Skeletal muscle satellite cell (primary cell): ENCODE measurements at regions not wholly inside any gene's neighbourhood (a gene's known extent, or its start where the extent isn't known, plus 50 kb on each side); places are given as distances from the start of the nearest gene placed in this dataset.

Source experiments
- H3K27me3 ChIP-seq: 2 replicates; pipeline ENCODE4 v1.7.0; 2013; ENCODE audit warnings: low read length; ENCODE audit not compliant: control insufficient read depth, insufficient read depth
- H3K36me3 ChIP-seq: 2 replicates; pipeline ENCODE4 v1.7.0; 2013; ENCODE audit warnings: mild to moderate bottlenecking, control low read depth, low read length; ENCODE audit not compliant: insufficient read depth
- H3K4me1 ChIP-seq: 2 replicates; pipeline ENCODE4 v1.7.0; 2013; ENCODE audit warnings: low read length; ENCODE audit not compliant: control insufficient read depth, insufficient read depth
- H3K4me2 ChIP-seq: 2 replicates; pipeline ENCODE4 v1.7.0; 2013; ENCODE audit warnings: mild to moderate bottlenecking, low read length
- H3K4me3 ChIP-seq: 2 replicates; pipeline ENCODE4 v1.7.0; 2013; ENCODE audit warnings: low read length
- H3K9ac ChIP-seq: 2 replicates; pipeline ENCODE4 v1.7.0; 2013; ENCODE audit warnings: mild to moderate bottlenecking, low read depth, low read length, moderate library complexity
- H3K9me3 ChIP-seq: replicated peaks from 2 replicates; pipeline ENCODE4 v1.7.0; 2013; ENCODE audit warnings: mild to moderate bottlenecking, control low read depth, low read length

GRCh38 chr16:54446639-54447038 is 160.1 kb upstream of the IRX3 start:
- H3K4me3 ChIP-seq = no peak overlapping the region
- H3K36me3 ChIP-seq = no peaks in the 10 kb centered on the region
- H3K9ac ChIP-seq = peak overlapping the region; percentile 34
- H3K4me2 ChIP-seq = peak overlapping the region; percentile 34
- H3K27me3 ChIP-seq = no peaks in the 10 kb centered on the region
- peaks cover 29% of the 10 kb centered on the region for H3K4me1 ChIP-seq
- H3K9me3 ChIP-seq = peaks cover 3% of the 10 kb centered on the region

DNA sequence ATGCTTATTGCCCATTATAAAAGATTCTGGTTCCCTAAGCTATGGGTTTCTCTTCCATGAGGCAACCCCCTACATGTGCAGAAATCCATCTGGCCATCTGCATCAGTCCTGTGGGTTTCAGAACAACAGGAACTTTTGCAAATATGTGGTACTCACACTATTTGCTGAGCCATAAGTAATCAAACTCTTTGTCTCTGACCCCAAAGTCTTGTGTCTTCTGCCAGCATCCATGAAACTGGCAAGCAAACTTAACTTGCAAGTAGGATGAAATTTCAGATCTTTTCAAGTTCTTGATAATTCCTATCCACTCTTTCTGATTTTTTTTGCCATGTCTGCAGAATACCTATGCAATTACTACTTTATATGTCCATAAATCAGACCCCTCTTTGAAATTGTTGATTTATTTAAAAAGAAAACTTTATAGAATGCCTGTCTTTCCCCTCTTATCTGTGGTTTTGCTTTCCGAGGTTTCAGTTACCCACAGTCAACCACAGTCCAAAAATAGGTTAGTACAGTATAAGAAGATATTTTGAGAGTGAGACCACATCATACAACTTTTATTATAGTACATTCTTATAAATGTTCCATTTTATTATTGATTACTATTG is 158.4 kb upstream of the IRX3 start:
- H3K4me2 ChIP-seq = no peak overlapping the region
- peaks cover 29% of the 10 kb centered on the region for H3K4me1 ChIP-seq
- no peaks in the 10 kb centered on the region for H3K36me3 ChIP-seq
- no peaks in the 10 kb centered on the region for H3K27me3 ChIP-seq
- no peak overlapping the region for H3K9ac ChIP-seq
- peaks cover 3% of the 10 kb centered on the region for H3K9me3 ChIP-seq
- H3K4me3 ChIP-seq = no peak overlapping the region

DNA sequence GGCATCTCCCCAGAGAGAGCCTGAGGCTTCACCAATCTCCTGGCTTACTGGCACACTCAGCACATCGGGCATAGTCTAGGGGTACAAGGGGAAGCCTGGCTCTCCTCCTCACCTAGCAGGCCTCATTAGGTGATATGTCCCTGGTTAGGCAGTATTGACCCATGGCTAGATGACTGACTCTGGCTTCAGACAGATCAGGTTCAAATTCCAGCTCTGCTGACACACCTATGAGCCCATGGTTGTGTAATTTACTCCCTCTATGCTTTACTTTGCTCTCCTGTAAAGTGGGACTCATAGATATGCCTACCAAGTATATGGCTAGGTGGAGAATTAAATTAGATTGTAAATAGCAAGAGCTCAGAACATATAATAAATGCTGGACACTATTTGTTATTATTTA is 157.3 kb upstream of the IRX3 start:
- H3K4me3 ChIP-seq = no peak overlapping the region
- H3K4me2 ChIP-seq = no peak overlapping the region
- H3K36me3 ChIP-seq = no peaks in the 10 kb centered on the region
- H3K27me3 ChIP-seq = peaks cover 3% of the 10 kb centered on the region
- peaks cover 3% of the 10 kb centered on the region for H3K9me3 ChIP-seq
- H3K9ac ChIP-seq = no peak overlapping the region
- H3K4me1 ChIP-seq = peaks cover 29% of the 10 kb centered on the region

GRCh38 chr16:54443352-54443751 is 156.8 kb upstream of the IRX3 start:
- Histone ChIP-seq H3K4me3 (no peak overlapping the region), H3K9ac (no peak overlapping the region), H3K4me2 (no peak overlapping the region), H3K9me3 (peaks cover 3% of the 10 kb centered on the region), H3K27me3 (peaks cover 3% of the 10 kb centered on the region), H3K4me1 (peaks cover 25% of the 10 kb centered on the region), H3K36me3 (no peaks in the 10 kb centered on the region)

GRCh38 chr16:54442864-54443263 is 156.3 kb upstream of the IRX3 start:
- peaks cover 21% of the 10 kb centered on the region for H3K4me1 ChIP-seq
- peaks cover 3% of the 10 kb centered on the region for H3K9me3 ChIP-seq
- no peaks in the 10 kb centered on the region for H3K36me3 ChIP-seq
- H3K9ac ChIP-seq = no peak overlapping the region
- H3K4me2 ChIP-seq = no peak overlapping the region
- H3K4me3 ChIP-seq = no peak overlapping the region
- H3K27me3 ChIP-seq = peaks cover 3% of the 10 kb centered on the region

DNA sequence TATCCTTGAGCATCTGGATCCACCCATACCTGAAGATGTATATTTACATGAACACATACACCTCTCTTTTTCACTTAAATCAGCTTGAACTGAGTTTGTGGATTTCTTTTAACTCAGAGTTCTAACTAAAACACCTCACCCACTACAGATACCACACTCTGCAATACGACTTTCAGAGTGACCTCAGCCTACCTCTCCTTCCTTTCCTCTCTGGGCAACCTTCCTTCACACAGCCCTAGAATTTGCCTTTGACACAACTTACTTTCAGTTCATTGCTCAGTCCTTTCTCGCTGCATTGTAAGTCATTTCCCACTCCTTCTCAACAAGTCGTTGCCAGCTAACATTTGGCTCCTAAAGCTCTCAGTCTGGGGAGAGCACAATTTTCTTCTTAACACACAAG is 151.9 kb upstream of the IRX3 start:
- peaks cover 3% of the 10 kb centered on the region for H3K27me3 ChIP-seq
- no peaks in the 10 kb centered on the region for H3K9me3 ChIP-seq
- no peak overlapping the region for H3K9ac ChIP-seq
- no peak overlapping the region for H3K4me2 ChIP-seq
- H3K4me3 ChIP-seq = no peak overlapping the region
- no peaks in the 10 kb centered on the region for H3K4me1 ChIP-seq
- no peaks in the 10 kb centered on the region for H3K36me3 ChIP-seq

DNA sequence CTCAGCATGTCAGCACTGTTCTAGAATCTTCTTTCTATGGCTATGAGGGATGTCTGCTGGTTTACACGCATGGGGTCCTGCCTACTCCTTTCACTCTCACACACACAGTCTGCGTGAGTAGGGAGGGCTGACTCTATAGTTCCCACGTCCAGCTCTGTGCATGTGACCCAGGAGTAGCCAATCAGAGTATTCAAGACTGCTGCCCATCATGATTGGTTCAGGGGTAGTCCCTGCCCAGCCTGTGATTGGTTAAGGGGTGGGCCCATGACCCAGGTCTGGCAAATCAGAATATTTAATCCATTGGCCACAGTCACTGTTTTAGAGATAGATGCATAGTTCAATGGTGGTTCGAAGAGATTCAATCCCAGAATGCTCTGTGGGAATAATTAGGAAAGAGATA is 151.3 kb upstream of the IRX3 start:
- Histone ChIP-seq H3K4me2 (no peak overlapping the region), H3K4me1 (no peaks in the 10 kb centered on the region), H3K9ac (no peak overlapping the region), H3K4me3 (no peak overlapping the region), H3K9me3 (no peaks in the 10 kb centered on the region), H3K36me3 (no peaks in the 10 kb centered on the region), H3K27me3 (peaks cover 3% of the 10 kb centered on the region)

DNA sequence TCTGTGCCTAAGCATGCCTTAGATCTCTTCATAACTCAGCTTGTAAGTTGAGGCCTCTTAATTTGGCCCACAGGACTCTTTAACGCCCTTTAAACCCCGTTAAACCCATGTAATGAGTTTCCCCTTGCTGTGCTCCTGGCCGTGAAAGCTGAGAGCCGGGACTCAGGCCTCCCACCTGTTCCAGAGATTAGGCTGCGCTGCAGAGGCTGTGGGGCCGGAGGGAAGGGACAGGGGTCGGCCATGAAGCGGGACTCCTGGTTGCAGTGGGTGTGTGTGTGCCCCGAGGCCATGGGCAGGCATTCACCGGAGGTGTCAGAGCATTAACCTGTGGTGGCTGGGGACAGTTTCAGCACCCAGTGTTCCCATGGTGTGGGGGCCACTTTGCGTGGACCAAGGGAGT is 150.8 kb upstream of the IRX3 start:
- Histone ChIP-seq H3K9me3 (no peaks in the 10 kb centered on the region), H3K4me1 (no peaks in the 10 kb centered on the region), H3K4me3 (no peak overlapping the region), H3K9ac (no peak overlapping the region), H3K4me2 (no peak overlapping the region), H3K36me3 (no peaks in the 10 kb centered on the region), H3K27me3 (peaks cover 3% of the 10 kb centered on the region)

DNA sequence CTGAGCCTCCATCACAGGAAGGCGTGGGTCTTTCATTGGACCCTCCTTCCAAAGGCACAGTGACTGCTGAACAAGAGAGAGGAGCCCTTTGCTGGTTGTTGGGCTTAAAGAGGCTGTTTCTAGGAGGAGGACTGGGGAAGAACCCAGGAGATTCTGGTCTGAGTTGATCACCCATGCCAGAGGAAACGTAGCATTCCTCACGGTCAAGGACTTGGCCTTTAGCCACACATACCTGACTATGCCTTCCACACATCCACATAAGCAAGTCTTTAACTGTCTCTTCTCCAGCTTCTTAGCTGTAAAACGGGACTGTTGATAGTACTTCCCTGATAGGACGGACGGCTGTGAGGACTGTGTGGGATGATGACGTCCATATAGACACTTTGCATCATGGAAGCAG is 149.8 kb upstream of the IRX3 start:
- Histone ChIP-seq H3K9me3 (no peaks in the 10 kb centered on the region), H3K36me3 (no peaks in the 10 kb centered on the region), H3K4me2 (no peak overlapping the region), H3K9ac (no peak overlapping the region), H3K27me3 (peaks cover 3% of the 10 kb centered on the region), H3K4me3 (no peak overlapping the region), H3K4me1 (peaks cover 3% of the 10 kb centered on the region)

GRCh38 chr16:54434859-54435258 is 148.3 kb upstream of the IRX3 start:
- Histone ChIP-seq H3K9me3 (no peaks in the 10 kb centered on the region), H3K27me3 (peaks cover 3% of the 10 kb centered on the region), H3K4me2 (no peak overlapping the region), H3K9ac (no peak overlapping the region), H3K36me3 (no peaks in the 10 kb centered on the region), H3K4me1 (peaks cover 8% of the 10 kb centered on the region), H3K4me3 (no peak overlapping the region)

GRCh38 chr16:54432897-54433229 is 146.3 kb upstream of the IRX3 start:
- H3K4me1 ChIP-seq = peaks cover 8% of the 10 kb centered on the region
- no peaks in the 10 kb centered on the region for H3K9me3 ChIP-seq
- no peaks in the 10 kb centered on the region for H3K27me3 ChIP-seq
- no peak overlapping the region for H3K4me3 ChIP-seq
- no peaks in the 10 kb centered on the region for H3K36me3 ChIP-seq
- no peak overlapping the region for H3K4me2 ChIP-seq
- no peak overlapping the region for H3K9ac ChIP-seq

GRCh38 chr16:54431997-54432896 is 145.7 kb upstream of the IRX3 start:
- Histone ChIP-seq H3K9ac (no peak overlapping the region), H3K9me3 (no peaks in the 10 kb centered on the region), H3K4me1 (peaks cover 8% of the 10 kb centered on the region), H3K27me3 (no peaks in the 10 kb centered on the region), H3K4me2 (no peak overlapping the region), H3K36me3 (no peaks in the 10 kb centered on the region), H3K4me3 (no peak overlapping the region)
